CD4-positive, alpha-beta T cell treated with Interleukin-17A for 1 hour (primary cell): ENCODE measurements at regions not wholly inside any gene's neighbourhood (a gene's known extent, or its start where the extent isn't known, plus 50 kb on each side); places are given as distances from the start of the nearest gene placed in this dataset.
"Not testable (repeated sequence)": the region's sequence is repeated elsewhere in the genome, so short reads cannot be mapped to it uniquely, and the experiment has no call there.

ENCODE experiments used
- DNase-seq: peaks from one replicate; pipeline ENCODE4 v3.0.0-alpha.2; 2020

- DNase-seq, result no peak
These were observed 54.2 kb upstream of the ANKRD1 start for GRCh38 chr10:90975096-90975495.

GRCh38 chr10:90977162-90977854 is 56.4 kb upstream of the ANKRD1 start:
- DNase-seq, result no peak

GRCh38 chr10:90977855-90978486 is 57.1 kb upstream of the ANKRD1 start:
- DNase-seq, result no peak

- DNase-seq, result no peak
These were observed 61.6 kb upstream of the ANKRD1 start for GRCh38 chr10:90982406-90983008.

- no peak for DNase-seq
These were observed 63.1 kb upstream of the ANKRD1 start for GRCh38 chr10:90983914-90984549.

- DNase-seq, result no peak
These were observed 64.0 kb upstream of the ANKRD1 start for GRCh38 chr10:90984898-90985297.

- DNase-seq, result no peak
These were observed 64.5 kb upstream of the ANKRD1 start for GRCh38 chr10:90985321-90985933.

GRCh38 chr10:90986136-90986760 is 65.4 kb upstream of the ANKRD1 start:
- DNase-seq, result no peak

DNA sequence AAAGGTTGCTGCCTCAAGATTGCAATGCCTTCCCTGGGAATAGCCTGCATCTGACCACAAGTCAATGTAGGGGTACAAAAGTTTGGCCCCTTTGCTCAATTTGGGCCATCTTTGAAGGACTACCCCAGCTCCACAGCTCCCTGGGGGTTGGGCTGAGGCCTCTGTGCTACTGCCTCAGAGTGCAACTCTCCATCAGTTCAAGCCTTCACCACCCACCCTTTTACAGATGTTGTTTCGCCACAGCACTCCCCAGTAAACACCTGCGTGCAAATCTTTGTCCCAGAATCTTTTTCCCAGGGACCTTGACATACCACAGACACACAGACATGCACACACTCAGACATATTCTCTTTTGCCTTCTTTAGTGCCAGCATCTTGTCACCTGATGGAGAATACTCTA is 66.0 kb upstream of the ANKRD1 start:
- no peak for DNase-seq

GRCh38 chr10:90987383-90987782 is 66.5 kb upstream of the ANKRD1 start:
- no peak for DNase-seq

GRCh38 chr10:90988024-90988423 is 67.1 kb upstream of the ANKRD1 start:
- no peak for DNase-seq

- DNase-seq, result no peak
These were observed 67.9 kb upstream of the ANKRD1 start for GRCh38 chr10:90988802-90989201.

GRCh38 chr10:90989378-90989777 is 68.5 kb upstream of the ANKRD1 start:
- no peak for DNase-seq

GRCh38 chr10:90992462-90992861 is 71.6 kb upstream of the ANKRD1 start:
- DNase-seq, result no peak

DNA sequence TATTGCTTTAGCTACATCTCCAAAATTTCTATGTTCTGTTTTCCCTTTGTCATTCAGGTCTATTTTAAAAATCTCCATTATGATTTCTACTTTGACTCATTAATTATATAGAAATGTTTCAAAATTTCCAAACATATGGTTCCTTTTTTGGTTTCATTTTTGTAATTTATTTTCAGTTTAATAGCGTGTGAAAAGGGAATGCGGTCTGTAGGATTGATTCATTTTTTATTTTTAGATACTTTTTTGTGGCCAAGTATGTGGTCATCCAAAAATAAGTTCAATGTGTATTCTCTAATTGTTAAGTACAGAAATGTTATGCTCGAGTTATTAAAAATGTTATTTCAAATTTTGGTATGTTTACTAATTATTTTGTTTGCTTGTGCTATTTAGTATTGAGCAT is 72.5 kb upstream of the ANKRD1 start:
- no peak for DNase-seq

DNA sequence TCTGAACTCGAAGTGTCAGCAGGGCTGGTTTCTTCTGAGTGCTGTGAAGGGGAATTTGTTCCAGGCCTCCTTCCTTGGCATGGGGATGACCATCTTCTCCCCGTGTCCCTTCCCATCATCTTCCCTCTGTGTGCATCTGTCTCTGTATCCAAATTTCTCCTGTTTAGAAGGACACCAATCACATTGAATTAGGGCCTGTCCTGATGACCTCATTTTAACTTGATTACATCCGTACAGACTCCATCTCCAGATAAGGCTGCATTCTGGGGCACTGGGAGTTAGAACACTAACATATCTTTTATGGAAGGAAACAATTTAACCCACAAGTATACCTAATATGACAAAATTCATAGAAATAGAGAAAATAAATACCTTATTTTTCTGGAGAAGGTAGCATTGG is 76.8 kb upstream of the ANKRD1 start:
- no peak for DNase-seq

- DNase-seq, result no peak
These were observed 78.0 kb upstream of the ANKRD1 start for GRCh38 chr10:90998733-90999511.

DNA sequence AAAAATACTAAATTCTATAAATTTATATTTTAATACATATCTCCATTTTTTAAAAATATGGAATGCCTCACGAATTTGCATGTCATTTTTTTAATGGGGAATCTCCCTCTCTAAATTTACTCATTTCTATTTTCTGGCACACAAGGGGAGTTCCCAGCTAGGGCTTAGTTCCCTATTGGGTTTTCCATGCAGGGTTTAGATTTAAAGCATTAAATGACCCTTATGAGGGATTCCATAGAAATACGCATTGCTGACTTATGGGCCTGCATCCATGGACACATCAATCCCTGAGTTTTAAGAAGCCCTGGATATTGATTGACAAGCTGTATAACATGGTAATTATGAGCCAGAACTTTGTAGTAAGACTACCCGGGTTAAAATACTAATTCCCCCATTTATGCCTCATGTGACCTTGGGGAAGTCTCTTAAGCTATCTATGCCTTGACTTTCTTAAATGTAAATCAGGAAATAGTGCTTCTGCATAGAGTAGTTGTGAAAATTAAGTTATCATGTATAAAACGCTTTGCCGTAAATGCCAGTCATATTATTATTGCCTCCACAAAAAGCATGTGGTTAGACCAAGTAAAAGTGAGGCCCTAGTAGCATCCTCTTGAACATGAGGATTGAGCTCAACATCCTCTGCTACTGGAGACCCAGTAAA is 78.8 kb upstream of the ANKRD1 start:
- no peak for DNase-seq

DNA sequence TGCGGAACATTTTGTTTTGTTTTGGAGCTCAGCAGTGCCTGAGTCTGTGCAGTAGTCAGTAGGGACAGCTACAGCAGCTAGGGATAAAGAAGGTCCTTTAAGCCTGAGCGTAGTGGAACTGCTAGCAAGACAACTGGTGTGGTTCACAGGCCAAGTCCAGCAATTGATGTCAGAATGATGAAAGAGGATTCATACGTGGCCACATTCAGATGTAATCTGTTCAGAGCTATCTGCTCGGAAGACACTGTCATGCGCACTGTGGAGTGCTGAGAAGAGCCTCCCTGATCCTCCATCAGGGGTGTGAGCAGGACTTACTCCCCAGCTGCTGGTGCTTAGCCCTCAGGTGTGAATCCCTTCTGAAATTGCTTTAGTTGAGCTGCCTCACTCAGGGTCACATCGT is 79.6 kb upstream of the ANKRD1 start:
- DNase-seq, result no peak

- no peak for DNase-seq
These were observed 80.1 kb upstream of the ANKRD1 start for GRCh38 chr10:91000985-91001384.

GRCh38 chr10:91002656-91003055 is 81.8 kb upstream of the ANKRD1 start:
- no peak for DNase-seq

DNA sequence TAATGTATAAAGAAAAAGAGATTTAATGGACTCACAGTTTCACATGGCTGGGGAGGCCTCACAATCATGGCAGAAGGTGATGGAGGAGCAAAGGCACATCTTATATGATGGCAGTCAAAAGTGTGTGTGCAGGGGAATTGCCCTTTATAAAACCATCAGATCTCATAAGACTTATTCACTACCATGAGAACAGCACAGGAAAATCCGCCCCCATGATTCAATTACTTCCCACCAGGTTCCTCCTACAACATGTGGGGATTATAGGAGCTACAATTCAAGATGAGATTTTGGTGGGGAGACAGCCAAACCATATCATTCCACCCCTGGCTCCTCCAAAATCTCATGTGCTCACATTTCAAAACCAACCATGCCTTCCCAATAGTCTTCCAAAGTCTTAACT is 82.5 kb upstream of the ANKRD1 start:
- DNase-seq, result not testable (repeated sequence)
